ENCODE measurements at regions not wholly inside any gene's neighbourhood (a gene's known extent, or its start where the extent isn't known, plus 50 kb on each side); places are given as distances from the start of the nearest gene placed in this dataset.

DNA sequence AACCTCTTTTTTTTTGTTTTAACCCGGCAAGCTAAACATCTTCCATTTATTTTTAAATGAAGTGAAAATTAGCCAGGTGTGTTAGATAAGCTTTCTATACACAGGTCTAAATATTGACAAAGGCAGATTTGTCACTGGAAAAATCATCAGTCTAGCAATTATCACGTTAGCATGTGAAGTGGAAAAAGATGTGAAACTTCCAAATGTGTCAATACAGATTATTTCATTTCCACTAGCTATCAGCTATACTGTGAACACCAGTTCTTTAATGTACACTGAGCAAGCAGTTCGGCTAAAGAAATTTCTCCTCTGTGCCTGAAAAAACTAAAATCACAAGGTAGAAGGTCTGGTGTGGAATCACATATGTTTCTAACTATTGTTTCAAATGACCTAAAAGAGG, 96.6 kb upstream of the G2E3 start:
- Histone ChIP-seq H4K20me1 (ENCODE audit: control insufficient read depth, insufficient read depth) (no peaks in the 10 kb centered on the region), H3K4me1 (ENCODE audit: control insufficient read depth, insufficient read depth, low read length) (no peaks in the 10 kb centered on the region), H3K79me2 (ENCODE audit: control insufficient read depth, insufficient read depth, low read length) (no peaks in the 10 kb centered on the region), H3K4me2 (ENCODE audit: control insufficient read depth, insufficient read depth) (no peak overlapping the region), H3K27ac (ENCODE audit: control insufficient read depth, insufficient read depth) (no peak overlapping the region), H3K4me3 (no peak overlapping the region), H3K36me3 (ENCODE audit: control insufficient read depth in 2 of 2, insufficient read depth in 2 of 2, low read length in 1 of 2) (no peaks in the 10 kb centered on the region), H3K27me3 (replicated peaks in 1 of 2; ENCODE audit: control insufficient read depth in 2 of 2, insufficient read depth in 2 of 2, low read length in 1 of 2) (no peaks in the 10 kb centered on the region), H3K9ac (ENCODE audit: control insufficient read depth, insufficient read depth, low read length) (no peak overlapping the region), H2AFZ (ENCODE audit: control insufficient read depth, low read depth, low read length) (no peak overlapping the region), H3K9me3 (replicated peaks; ENCODE audit: control insufficient read depth, insufficient read depth, low read length) (no peaks in the 10 kb centered on the region)
- SMC1A ChIA-PET (ENCODE audit: uncharacterized antibody, unreplicated experiment), result no interaction called here
- RAD21 ChIA-PET (ENCODE audit: unreplicated experiment), result no interaction called here
- CTCF ChIA-PET, result interaction anchor here (1.4 kb wide), 1 partner anchor 19 kb away, joined by 4 read pairs; no protein-coding TSS in a partner anchor
- in situ Hi-C loops (cut with MboI) (no loop called here), intact Hi-C loops (cut with micrococcal nuclease; ENCODE audit: unreplicated experiment) (no loop called here)
- no TSS peak for BruUV-seq (replicated peaks)
- FAIRE-seq (no peak), DNase-seq (ENCODE audit: low read depth, low spot score) (no peak), ATAC-seq (no peak)
- no peak for TF ChIP-seq EGR1 (IDR thresholded peaks at IDR 0.05; ENCODE audit: borderline replicate concordance in 1 of 2, low read depth in 2 of 2, low read length in 2 of 2)
- no peak for TF ChIP-seq SMAD1 (IDR thresholded peaks at IDR 0.05; ENCODE audit: low read depth, partially characterized antibody)
- TF ChIP-seq, protein P1, sequence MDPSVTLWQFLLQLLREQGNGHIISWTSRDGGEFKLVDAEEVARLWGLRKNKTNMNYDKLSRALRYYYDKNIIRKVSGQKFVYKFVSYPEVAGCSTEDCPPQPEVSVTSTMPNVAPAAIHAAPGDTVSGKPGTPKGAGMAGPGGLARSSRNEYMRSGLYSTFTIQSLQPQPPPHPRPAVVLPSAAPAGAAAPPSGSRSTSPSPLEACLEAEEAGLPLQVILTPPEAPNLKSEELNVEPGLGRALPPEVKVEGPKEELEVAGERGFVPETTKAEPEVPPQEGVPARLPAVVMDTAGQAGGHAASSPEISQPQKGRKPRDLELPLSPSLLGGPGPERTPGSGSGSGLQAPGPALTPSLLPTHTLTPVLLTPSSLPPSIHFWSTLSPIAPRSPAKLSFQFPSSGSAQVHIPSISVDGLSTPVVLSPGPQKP (IDR thresholded peaks at IDR 0.05; ENCODE audit: low read depth, low read length), result no peak
- TF ChIP-seq, protein P2, sequence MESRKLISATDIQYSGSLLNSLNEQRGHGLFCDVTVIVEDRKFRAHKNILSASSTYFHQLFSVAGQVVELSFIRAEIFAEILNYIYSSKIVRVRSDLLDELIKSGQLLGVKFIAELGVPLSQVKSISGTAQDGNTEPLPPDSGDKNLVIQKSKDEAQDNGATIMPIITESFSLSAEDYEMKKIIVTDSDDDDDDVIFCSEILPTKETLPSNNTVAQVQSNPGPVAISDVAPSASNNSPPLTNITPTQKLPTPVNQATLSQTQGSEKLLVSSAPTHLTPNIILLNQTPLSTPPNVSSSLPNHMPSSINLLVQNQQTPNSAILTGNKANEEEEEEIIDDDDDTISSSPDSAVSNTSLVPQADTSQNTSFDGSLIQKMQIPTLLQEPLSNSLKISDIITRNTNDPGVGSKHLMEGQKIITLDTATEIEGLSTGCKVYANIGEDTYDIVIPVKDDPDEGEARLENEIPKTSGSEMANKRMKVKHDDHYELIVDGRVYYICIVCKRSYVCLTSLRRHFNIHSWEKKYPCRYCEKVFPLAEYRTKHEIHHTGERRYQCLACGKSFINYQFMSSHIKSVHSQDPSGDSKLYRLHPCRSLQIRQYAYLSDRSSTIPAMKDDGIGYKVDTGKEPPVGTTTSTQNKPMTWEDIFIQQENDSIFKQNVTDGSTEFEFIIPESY (IDR thresholded peaks at IDR 0.05), result no peak
- TF ChIP-seq HDAC6 (IDR thresholded peaks at IDR 0.05; ENCODE audit: unreplicated experiment), result no peak
- TF ChIP-seq FOXM1 (IDR thresholded peaks at IDR 0.05; ENCODE audit: low read depth, low read length), result no peak
- TF ChIP-seq TARDBP (IDR thresholded peaks at IDR 0.05; ENCODE audit: borderline replicate concordance), result no peak
- no peak for TF ChIP-seq IRF4 (IDR thresholded peaks at IDR 0.05; ENCODE audit: low read depth, low read length)
- TF ChIP-seq, protein P3, sequence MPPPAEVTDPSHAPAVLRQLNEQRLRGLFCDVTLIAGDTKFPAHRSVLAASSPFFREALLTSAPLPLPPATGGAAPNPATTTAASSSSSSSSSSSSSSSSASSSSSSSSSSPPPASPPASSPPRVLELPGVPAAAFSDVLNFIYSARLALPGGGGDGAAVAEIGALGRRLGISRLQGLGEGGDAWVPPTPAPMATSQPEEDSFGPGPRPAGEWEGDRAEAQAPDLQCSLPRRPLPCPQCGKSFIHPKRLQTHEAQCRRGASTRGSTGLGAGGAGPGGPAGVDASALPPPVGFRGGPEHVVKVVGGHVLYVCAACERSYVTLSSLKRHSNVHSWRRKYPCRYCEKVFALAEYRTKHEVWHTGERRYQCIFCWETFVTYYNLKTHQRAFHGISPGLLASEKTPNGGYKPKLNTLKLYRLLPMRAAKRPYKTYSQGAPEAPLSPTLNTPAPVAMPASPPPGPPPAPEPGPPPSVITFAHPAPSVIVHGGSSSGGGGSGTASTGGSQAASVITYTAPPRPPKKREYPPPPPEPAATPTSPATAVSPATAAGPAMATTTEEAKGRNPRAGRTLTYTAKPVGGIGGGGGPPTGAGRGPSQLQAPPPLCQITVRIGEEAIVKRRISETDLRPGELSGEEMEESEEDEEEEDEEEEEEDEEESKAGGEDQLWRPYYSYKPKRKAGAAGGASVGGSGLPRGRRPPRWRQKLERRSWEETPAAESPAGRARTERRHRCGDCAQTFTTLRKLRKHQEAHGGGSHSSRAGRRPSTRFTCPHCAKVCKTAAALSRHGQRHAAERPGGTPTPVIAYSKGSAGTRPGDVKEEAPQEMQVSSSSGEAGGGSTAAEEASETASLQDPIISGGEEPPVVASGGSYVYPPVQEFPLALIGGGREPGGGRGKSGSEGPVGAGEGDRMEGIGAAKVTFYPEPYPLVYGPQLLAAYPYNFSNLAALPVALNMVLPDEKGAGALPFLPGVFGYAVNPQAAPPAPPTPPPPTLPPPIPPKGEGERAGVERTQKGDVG (CRISPR knock-in tag; IDR thresholded peaks at IDR 0.05), result no peak
- no peak for TF ChIP-seq STAT3 (IDR thresholded peaks at IDR 0.05; ENCODE audit: low read depth, low read length)
- TF ChIP-seq ZNF687 (IDR thresholded peaks at IDR 0.05), result no peak
- no peak for TF ChIP-seq USF1 (IDR thresholded peaks at IDR 0.05; ENCODE audit: borderline replicate concordance, extremely low read length, insufficient read depth, low read depth, low read length)
- WGBS (ENCODE audit: insufficient coverage, insufficient replicate concordance, low lambda C conversion rate, missing lambda C conversion rate), result 28% methylated on average over 3 of the region's 3 CpGs
- POLR2A ChIA-PET, result no interaction called here

All from GM12878 (cell line).